ENCODE measurements at regions not wholly inside any gene's neighbourhood (a gene's known extent, or its start where the extent isn't known, plus 50 kb on each side); places are given as distances from the start of the nearest gene placed in this dataset.

DNA sequence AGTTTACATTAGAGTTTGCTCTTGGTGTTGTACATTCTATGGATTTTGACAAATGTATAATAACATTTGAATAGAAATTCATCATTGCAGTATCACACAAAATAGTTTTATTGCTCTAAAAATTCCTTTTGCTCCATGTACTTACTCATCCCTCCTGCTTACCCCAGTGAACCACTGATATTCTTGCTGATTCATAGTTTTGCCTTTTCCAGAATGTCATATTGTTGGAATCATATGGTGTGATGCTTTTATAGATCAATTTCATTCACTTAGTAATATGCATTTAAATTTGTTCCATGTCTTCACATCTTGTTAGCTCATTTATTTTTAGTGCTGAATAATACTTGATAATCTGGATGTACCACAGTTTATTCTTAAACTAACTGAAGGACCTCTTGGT lies 1593.2 kb downstream of the C4orf33 start:
- TF ChIP-seq EZH2 (IDR thresholded peaks at IDR 0.05; ENCODE audit: insufficient read depth, poor library complexity, severe bottlenecking) (no peak), EZH2phosphoT487 (IDR thresholded peaks at IDR 0.05; ENCODE audit: insufficient read depth, low read depth) (no peak)

Measured in GM23248 (cell line).